Brain microvascular endothelial cell (primary cell): ENCODE measurements at regions not wholly inside any gene's neighbourhood (a gene's known extent, or its start where the extent isn't known, plus 50 kb on each side); places are given as distances from the start of the nearest gene placed in this dataset.

ENCODE experiments used
- DNase-seq: peaks from one replicate; pipeline ENCODE4 v3.0.0-alpha.2; 2020
- H3K27ac ChIP-seq: fragments of 250-450 bp; sonication (Bioruptor Pico); 2 replicates; pipeline ENCODE4 v1.5.1; 2020; ENCODE audit warnings: mild to moderate bottlenecking, moderate library complexity
- H3K27me3 ChIP-seq: fragments of 250-450 bp; sonication (Bioruptor Pico); replicated peaks from 2 replicates; pipeline ENCODE4 v1.5.1; 2020; ENCODE audit warnings: mild to moderate bottlenecking
- H3K36me3 ChIP-seq: fragments of 250-450 bp; sonication (Bioruptor Pico); replicated peaks from 2 replicates; pipeline ENCODE4 v1.5.1; 2020; ENCODE audit warnings: mild to moderate bottlenecking
- H3K4me3 ChIP-seq: 2 replicates; pipeline ENCODE4 v1.5.1; 2011; ENCODE audit warnings: low read depth, mild to moderate bottlenecking, control low read depth, low read length, moderate library complexity
- in situ Hi-C: cut with HindIII; loops from 2 replicates; pipeline ENCODE4 v1.10.0; 2017; ENCODE audit warnings: low sequenced_read_pairs, low pct_ligation_motif_present
- TF ChIP-seq, protein P1 (sequence below): IDR thresholded peaks from 2 replicates; pipeline ENCODE4 v1.5.1; 2011; ENCODE audit warnings: low read depth, mild to moderate bottlenecking, moderate library complexity, low read length, control low read depth, inconsistent platforms; ENCODE audit errors: missing control alignments

DNA sequence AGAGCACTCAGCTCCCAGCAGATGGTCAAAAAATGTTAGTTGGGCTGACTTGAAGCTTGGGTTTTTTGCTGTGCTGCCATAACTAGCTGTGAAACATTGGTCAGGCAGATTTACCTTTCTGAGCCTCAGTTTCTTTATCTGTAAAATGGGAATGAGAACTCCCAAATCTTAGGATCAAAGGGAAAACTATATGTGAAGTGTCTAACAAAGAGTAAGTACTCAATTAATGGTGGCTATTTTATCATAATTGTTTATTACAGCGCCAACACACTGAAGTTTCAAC is 164.2 kb upstream of the POU3F1 start:
- H3K27me3 ChIP-seq, result no peaks in the 10 kb centered on the region
- H3K4me3 ChIP-seq, result no peak overlapping the region
- no peak for DNase-seq
- in situ Hi-C loops, result no loop called here
- TF ChIP-seq, protein P1, sequence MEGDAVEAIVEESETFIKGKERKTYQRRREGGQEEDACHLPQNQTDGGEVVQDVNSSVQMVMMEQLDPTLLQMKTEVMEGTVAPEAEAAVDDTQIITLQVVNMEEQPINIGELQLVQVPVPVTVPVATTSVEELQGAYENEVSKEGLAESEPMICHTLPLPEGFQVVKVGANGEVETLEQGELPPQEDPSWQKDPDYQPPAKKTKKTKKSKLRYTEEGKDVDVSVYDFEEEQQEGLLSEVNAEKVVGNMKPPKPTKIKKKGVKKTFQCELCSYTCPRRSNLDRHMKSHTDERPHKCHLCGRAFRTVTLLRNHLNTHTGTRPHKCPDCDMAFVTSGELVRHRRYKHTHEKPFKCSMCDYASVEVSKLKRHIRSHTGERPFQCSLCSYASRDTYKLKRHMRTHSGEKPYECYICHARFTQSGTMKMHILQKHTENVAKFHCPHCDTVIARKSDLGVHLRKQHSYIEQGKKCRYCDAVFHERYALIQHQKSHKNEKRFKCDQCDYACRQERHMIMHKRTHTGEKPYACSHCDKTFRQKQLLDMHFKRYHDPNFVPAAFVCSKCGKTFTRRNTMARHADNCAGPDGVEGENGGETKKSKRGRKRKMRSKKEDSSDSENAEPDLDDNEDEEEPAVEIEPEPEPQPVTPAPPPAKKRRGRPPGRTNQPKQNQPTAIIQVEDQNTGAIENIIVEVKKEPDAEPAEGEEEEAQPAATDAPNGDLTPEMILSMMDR, result no peak
- no peak overlapping the region for H3K27ac ChIP-seq
- H3K36me3 ChIP-seq, result no peaks in the 10 kb centered on the region

DNA sequence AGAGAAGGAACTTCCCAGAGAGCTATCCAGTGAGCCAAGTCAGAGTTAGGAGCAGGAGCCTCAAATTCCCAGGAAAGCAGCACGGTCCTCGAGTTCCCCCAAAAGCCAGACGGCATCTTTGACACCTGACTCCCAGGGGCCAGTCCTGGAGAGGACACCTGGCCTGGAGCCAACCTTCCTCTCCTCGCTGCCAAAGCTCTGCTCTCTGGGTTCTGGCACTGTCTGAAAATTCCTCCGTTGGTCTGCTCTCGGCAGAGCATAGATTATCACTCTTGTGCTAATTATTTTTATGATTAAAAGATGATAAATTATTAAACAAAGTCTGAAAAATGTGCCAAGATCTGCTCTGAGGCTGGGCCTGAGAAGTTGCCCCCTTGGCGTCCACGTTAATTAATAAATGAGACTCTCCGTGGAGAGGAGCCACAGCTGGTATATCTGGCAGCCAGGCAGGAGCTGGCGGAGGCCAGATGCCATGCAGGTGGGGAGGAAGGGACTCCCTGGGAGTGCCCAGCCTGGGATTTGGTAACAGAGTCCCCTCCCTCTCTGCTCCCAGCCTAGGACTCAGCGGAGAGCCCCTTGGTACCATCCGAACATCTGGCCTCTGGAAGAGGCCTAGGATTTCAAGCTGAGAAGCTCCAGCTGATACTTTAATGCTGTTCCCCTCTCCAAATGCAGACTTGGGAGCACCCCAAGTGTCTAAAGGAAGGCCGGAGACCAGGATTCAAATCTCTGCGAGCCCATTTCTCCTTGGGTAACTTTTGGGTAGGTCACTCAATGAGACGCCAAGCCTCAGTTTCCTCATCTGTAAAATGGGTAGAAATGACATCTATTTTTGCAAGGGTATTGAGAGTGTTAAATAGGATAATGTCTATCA is 163.7 kb upstream of the POU3F1 start:
- Histone ChIP-seq H3K4me3 (no peak overlapping the region), H3K27ac (no peak overlapping the region), H3K27me3 (no peaks in the 10 kb centered on the region), H3K36me3 (no peaks in the 10 kb centered on the region)
- in situ Hi-C loops, result no loop called here
- TF ChIP-seq, protein P1, result no peak
- no peak for DNase-seq

DNA sequence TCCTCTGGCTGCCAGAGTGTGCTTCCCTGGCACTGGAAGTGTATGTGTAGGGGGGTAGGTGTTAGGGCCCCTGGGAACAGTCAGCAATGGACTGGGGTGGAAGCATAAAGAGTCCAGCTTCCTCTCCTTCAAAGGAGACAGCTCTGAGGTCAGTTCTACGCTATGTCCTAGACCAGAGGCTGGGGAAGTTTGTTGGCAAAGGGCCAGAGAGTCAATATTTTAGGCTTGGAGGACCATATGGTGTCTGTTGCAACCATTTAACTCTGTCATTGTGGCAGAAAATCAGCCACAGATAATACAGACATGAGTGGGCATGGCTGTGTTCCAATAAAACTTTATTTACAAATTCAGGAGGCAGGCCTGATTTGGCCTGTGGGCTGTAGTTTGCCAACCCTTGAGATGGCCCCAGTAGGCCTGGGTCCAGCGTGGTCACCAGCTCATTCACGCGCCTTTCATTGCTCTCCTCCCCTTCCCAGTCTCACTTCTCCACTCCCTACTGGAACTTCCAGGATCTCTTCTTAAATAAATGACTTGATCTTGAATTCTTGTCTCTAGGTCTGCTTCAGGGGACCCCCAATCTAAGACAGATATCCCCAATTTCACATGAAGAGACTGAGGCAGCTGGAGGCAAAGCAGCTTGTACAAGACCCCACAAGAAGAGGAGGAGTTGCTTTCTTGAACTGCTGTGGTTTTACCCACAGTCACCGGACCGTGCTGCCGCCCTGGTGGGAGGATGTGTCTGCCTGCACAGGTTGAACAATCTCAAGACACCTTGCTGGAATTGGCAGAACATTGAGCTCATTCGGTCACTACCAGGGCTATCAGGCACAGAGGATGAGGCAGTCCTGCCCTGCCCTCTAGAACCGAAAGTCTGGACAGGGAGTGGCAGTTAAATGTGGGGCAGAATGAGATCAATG is 162.4 kb upstream of the POU3F1 start:
- no peak overlapping the region for H3K4me3 ChIP-seq
- no peak for DNase-seq
- no peak overlapping the region for H3K27ac ChIP-seq
- TF ChIP-seq, protein P1, result no peak
- in situ Hi-C loops, result no loop called here
- H3K27me3 ChIP-seq, result no peaks in the 10 kb centered on the region
- H3K36me3 ChIP-seq, result no peaks in the 10 kb centered on the region

DNA sequence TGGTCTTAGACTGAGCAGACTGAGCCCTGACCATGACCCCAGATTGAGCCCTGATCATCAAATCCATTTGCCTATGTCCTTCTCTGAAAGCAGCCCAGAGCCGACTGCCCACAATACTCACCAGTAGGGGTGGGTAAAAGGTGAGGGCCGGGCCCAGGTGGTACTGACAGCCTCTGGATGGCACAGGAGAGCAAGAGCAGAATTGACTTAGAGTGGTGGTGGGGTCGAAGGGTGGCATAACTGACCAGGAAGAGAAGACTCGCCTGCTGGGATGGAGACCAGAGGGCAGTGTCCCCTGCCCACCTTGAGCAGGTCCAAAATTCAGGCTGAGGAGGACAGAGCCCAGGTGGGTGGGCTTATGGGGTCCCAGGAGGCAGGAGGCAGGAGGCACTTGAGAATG is 161.3 kb upstream of the POU3F1 start:
- TF ChIP-seq, protein P1, result no peak
- no peak for DNase-seq
- H3K27ac ChIP-seq, result no peak overlapping the region

DNA sequence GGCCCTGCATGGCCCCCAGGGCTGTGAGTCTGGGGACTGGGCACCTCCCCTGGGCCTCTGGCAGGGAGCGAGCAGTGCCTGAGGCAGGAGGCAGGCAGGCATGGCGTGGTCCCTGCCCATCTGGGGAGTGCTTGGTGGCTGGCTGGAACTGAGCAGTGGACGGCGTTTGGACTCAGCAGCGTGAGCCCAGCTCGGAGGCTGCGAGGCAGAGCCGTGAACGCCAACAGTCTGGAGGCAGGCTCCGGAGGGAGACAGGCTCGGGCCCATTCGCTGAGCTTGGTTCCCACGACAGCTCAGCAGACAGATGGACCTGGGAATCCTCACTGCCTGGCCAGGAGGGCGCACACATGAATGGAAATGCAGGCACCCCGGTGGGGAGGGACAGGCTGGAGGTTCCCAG is 160.7 kb upstream of the POU3F1 start:
- in situ Hi-C loops, result no loop called here
- TF ChIP-seq, protein P1, result no peak

More for the DNA sequence above, 161.3 kb upstream of the POU3F1 start:
- H3K27me3 ChIP-seq, result no peaks in the 10 kb centered on the region
- in situ Hi-C loops, result no loop called here
- H3K4me3 ChIP-seq, result no peak overlapping the region
- no peaks in the 10 kb centered on the region for H3K36me3 ChIP-seq

More for the DNA sequence above, 160.7 kb upstream of the POU3F1 start:
- DNase-seq, result no peak
- H3K36me3 ChIP-seq, result no peaks in the 10 kb centered on the region
- no peak overlapping the region for H3K4me3 ChIP-seq
- no peak overlapping the region for H3K27ac ChIP-seq
- no peaks in the 10 kb centered on the region for H3K27me3 ChIP-seq
